GM12864 (cell line): ENCODE measurements at regions not wholly inside any gene's neighbourhood (a gene's known extent, or its start where the extent isn't known, plus 50 kb on each side); places are given as distances from the start of the nearest gene placed in this dataset.

Experiments used
- DNase-seq: peaks from one replicate; pipeline ENCODE4 v3.0.0-alpha.2; 2011; ENCODE audit warnings: low read depth
- H3K4me3 ChIP-seq: 2 replicates; pipeline ENCODE4 v1.5.1; 2011; ENCODE audit warnings: mild to moderate bottlenecking, low read depth, low read length, control low read depth
- TF ChIP-seq, protein P1 (sequence below): IDR thresholded peaks from 2 replicates; pipeline ENCODE4 v1.5.1; 2011; ENCODE audit warnings: low read depth, mild to moderate bottlenecking, moderate library complexity, low read length, control low read depth, inconsistent platforms; ENCODE audit errors: missing control alignments

DNA sequence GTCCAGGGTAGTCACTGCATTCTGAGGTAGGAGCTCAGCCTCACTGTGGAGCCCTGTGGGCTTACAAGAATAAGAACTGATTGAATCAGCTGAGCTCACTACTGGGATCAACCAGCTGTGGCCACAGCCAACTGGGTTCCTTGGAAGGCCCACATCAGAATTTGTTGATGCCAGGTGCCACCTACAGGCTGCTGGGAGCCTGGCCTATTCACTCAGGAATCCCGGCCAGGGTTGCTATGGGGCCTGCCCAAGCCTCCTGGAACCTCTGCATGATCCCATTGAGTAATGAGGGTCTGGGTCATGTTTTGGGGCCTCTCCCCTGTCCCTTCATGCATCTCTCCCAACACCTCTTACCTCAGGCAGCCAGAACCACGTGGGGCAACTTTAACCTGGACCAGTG lies 53.9 kb upstream of the KIAA1210 start:
- DNase-seq = no peak
- H3K4me3 ChIP-seq = no peak overlapping the region

DNA sequence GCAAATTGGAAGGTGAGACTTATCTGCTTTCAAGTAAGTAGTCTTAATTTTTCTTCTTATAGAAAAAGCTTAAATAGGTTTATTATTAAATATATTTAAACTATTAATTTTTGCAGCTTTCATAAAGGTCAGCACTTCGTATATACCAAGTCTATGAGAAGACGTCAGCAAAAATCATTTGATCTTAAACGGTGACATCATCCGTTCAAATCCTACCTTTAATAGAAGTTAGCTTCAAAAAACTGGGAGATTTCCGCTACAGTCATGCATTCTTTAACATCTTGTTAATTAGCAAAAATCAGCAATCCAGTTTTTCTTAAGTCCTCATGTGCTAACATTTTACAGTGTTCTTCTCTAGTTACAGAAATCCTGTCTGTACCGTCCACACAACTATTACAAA lies 49.9 kb upstream of the PGRMC1 start:
- DNase-seq = no peak
- H3K4me3 ChIP-seq = no peak overlapping the region
- TF ChIP-seq, protein P1, sequence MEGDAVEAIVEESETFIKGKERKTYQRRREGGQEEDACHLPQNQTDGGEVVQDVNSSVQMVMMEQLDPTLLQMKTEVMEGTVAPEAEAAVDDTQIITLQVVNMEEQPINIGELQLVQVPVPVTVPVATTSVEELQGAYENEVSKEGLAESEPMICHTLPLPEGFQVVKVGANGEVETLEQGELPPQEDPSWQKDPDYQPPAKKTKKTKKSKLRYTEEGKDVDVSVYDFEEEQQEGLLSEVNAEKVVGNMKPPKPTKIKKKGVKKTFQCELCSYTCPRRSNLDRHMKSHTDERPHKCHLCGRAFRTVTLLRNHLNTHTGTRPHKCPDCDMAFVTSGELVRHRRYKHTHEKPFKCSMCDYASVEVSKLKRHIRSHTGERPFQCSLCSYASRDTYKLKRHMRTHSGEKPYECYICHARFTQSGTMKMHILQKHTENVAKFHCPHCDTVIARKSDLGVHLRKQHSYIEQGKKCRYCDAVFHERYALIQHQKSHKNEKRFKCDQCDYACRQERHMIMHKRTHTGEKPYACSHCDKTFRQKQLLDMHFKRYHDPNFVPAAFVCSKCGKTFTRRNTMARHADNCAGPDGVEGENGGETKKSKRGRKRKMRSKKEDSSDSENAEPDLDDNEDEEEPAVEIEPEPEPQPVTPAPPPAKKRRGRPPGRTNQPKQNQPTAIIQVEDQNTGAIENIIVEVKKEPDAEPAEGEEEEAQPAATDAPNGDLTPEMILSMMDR = no peak

More for the DNA sequence above, 53.9 kb upstream of the KIAA1210 start:
- TF ChIP-seq, protein P1 = peak; percentile 19
